GM21423 (cell line): ENCODE measurements at regions not wholly inside any gene's neighbourhood (a gene's known extent, or its start where the extent isn't known, plus 50 kb on each side); places are given as distances from the start of the nearest gene placed in this dataset.

Experiments used
- ATAC-seq: cut with Tn5 transposase; IDR thresholded peaks from one replicate; pipeline ENCODE4 v1.9.1; 2021; ENCODE audit warnings: mild to moderate bottlenecking, moderate library complexity; ENCODE audit not compliant: unreplicated experiment

DNA sequence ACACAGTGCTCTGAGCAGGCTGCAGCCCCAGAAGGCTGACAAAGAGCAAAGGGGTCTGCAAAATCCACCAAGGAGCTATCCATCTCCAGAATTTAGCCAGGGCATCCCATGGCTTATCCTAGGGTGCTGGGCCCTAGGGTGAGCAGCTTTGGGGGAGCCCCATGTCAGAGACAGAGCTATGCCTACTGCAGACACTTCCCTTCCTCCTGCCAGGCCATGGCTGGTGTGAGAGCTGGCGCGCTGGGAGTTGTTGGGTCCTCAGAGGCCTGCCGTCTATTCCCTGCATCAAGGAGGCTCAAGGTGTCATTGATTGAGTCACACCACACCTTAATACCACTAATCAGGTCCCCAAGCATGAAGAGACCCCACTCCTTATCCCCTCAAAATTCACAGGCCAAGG, 85.3 kb upstream of the TP53I11 start:
- no peak for ATAC-seq

DNA sequence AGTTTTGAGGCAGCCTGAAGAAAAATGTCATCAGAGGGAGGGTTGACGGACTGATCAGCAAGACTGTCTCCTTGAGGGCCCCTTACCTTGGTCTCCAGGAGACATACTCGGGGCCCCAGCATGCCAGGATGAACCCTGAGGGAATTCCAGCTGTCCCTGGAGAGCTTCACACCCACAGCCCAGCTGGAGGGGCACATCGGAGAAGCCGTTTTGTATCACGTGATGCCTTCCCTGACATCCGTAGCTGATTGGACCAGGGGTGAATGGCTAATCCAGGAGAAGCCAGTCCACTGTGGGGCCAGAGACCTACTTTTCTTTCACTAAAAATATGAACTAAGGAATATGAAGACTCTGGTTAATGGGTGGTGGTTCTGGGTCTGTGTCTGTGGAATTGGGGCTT, 86.0 kb upstream of the TP53I11 start:
- ATAC-seq, result no peak

DNA sequence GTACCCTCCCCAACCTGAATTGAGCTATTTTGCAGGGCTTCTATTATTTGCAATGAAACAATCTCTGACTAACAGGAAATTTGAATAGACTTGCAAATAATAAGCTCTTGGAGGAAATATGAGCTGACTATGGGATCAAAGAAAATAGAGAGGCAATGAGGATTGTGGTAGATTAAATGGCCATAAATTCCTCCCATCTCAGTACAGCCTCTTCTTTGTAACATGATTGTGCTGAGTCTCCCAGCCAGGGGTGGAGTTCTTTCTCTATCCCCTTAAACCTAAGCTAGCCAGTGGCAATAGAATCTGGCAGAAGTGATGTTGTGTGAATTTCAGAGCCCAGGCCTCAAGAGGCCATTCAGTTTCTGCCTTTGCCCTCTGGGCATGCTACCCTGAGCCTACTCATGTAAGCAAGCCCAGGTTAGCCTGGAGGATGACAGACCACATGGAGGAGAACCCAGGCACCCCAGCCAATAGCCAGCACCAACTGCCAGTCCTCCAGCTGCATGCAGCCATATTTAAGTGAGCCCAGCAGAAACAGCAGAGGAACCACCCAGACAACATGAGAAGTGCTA, 86.8 kb upstream of the TP53I11 start:
- ATAC-seq, result no peak

DNA sequence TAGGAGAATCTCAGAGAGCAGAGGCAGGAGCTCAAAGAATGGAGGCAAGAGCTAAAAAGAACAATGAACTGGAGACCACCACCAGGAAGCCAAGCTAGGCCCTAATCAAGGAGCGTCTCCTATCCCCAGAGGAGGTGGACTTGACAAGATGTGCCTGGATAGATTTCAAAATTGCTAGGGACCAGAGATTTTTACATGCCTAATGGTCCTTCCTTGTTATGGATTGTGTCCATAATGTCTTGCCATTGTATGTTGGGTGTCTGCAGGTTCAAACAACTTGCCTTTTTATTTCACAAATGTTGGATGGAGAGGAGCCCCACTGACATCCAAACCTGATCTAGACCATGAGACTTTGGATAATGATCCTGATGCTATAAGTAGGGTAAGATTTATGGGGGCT, 88.2 kb upstream of the TP53I11 start:
- no peak for ATAC-seq

DNA sequence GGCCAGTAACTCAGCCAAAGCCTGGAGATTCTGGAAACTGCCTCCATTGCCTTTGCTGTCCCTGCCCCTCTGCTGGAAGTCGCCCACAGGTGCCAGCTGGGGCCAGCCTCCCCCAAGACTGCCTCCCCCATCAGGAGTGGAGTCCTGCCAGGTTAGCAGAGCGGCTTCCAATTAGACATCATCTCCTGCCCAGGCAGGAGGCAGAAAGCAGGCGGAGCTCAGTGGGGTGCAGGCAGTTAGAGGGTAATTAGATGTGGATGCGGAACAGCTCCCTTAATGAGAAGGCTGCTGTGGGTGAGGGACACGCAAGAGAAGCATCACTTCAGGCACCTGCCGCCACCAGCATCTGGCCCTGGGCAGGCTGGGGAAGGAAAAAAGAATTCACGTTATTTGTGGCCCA, 90.9 kb upstream of the TP53I11 start:
- no peak for ATAC-seq

DNA sequence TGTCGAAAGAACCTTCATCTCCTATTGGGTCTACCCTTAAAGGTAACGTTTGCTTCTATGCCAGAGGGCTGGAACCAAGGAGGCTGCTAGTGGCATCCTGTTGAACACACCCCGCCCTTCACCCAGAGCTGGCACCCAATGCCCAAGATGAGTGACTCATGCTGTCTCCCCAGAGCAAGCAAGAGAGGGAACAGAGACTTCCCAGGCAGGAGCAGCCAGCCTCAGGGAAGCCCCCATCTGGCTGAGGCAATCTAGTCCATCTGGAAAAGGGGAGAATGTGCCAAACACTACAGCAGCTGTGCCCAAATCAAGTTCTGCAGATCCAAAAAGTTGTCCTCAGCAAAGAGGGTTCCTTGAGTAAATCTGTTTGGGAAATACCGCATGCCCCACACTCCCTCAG, 91.9 kb upstream of the TP53I11 start:
- ATAC-seq, result no peak

DNA sequence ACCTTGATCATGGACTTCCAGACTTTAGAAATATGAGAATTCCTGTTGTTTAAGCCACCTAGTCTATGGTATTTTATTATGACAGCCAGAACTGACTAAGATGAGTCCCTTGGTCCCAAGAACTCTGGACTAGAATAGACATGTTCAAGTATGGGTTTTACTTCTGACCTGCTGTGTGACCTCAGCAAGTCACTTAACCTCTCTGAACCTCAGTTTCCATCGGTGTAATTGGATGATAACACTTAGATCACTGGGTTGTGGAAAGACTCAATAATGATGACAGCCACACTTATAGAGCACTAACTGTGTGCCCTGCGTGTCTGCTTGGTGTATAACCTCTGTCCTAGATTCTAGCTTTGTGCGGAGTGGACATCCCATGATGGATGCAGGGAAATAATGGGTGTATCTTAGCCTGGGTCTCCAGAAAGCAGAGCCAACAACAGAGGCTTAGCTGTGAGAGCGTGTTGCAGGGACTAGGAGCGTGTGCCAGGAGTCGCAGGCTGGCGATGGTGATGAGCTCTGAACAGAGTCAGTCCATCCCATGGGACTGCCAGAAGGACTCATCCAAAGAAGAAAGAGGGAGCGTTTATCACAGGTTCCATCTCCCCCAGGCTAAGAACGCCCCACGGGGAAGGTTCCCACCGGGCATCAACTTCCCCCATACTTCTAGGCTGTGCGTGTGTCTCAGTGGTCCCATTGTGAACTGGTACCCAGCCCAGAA, 93.2 kb upstream of the TP53I11 start:
- ATAC-seq, result no peak

DNA sequence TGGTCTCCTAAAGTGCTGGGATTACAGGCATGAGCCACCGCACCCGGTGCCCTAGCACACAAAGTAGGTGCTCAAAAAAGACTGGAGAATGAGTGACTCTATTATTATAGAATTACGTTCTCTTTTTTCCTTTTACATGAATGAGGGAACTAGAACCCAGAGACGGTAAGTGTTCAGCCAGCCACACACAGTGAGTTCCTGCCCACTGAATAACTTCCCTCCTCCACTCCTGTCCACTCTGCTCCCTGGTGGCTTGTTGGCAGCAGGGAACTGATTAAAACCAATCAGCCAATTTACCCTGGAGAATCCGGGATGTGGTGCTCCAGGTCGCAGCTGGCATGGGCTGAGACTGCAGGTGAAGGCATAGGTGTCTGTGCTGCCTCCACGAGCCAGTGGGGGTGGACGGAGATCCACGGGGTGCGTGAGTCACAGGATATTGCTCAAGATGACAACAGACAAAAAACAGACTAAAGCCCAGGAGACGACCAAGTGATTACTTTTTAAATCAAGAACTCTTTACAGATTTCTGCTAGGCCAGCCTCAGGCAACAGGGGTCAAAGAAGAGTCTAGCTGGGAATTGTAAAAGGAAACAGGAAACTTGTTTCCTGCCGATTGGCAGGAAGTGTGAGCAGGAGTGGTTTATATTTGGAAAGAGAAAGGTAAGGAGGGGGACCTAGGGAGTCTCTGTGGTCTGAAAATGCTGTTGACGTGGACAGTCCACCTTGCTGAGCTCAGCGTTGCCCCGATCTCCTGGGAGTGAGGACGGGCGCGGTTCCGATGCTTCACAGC, 95.2 kb upstream of the TP53I11 start:
- no peak for ATAC-seq

DNA sequence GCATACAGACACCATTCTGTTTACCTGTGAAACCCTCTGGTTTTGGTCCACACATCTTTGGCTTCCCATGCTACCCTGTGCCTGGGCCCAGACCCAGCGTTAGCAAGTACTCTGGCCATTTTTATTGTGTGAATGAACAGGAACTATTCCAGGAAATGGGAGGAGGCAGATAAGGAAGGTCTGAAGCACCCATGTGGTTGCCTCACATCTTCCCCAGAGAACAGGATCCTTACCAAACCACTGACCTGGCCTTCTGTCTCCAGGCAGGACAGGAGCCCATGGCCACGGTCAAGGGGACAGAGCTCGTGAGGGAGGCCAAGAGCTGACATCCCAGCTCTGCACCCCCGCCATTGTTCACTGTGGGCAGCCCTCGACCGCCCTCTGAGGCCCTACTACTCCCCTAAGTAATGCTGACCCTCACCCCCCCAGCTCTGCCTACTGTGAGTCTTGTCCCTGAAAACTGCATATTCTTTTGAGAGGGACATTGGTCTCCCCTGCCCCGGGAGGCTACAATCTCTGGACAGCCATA, 97.7 kb upstream of the TP53I11 start:
- no peak for ATAC-seq

DNA sequence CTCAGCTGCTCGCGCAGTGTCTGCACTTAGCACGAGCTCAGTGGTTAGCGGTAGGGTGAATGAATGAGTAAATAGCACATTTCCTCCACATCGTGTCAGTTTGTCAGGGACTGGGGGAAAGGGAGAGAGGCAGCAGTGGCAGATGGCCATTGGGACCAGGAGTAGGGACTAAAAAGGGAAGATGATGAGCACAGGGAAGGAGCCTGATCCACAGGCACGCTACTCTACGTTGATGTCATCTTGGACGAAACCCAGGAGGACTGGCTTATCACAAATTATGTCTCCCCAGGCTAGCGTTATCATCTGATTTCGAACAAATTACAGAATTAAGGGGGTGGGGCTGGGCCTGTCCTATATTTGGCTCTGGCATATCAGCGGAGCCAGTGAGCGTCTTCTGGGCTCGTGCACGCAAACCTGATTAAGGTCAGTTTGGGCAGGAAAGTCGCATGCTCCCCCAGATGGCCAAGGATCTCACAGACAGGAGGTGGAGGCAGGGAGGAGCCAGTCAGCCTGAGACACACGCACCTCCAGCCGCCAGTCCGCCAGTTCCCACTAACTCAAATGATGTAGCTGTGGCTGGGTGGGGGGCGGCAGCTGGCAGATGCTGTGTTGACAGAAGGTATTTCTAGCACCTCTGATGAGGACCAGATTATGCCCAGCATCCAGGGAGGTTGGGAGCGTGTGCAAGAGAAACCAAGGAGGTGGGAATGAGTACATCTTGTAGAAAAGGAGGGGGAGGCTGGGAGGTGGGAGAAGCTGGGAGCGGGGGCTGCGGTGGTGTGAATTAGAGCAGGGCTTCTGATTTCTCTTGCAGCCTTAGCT, 97.4 kb upstream of the PRDM11 start:
- no peak for ATAC-seq

DNA sequence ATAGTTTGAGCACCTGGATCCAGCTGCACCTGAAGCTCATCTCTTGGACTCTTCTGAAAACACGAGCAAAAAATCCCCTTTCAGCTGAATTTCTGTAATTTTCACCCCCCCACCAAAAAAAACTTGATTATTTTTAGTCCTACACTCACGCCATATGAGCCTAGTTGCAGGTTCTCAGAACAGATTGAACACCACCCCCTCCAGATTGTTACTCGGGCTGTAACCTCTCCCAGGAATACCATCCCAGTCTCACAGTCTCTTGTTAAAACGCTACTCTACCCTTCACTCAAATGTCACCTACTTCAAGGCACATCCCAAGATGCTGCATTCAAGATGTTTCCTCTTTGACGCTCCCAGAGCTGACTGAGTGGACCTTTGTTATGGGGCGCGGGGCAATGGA, 96.3 kb upstream of the PRDM11 start:
- ATAC-seq, result no peak

DNA sequence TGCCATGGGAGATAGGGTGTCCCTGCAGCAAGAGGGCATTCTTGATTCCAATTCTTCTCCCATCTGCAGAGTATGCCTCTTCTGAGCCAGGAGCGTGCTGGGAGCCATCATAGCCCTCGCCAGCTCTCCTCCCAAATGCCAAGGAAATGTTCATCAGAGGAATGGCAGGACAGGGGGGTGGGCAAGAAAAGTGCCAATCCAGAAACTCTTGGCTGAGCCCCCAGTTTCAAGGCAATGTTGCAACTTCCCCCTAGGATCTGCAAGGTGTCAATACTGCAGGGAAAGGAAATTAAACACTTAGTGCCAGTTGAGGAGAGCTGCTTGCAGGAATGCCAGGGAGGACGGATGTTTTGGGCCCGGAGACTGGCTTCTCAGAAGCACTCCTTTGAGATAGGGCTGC, 94.8 kb upstream of the PRDM11 start:
- no peak for ATAC-seq

DNA sequence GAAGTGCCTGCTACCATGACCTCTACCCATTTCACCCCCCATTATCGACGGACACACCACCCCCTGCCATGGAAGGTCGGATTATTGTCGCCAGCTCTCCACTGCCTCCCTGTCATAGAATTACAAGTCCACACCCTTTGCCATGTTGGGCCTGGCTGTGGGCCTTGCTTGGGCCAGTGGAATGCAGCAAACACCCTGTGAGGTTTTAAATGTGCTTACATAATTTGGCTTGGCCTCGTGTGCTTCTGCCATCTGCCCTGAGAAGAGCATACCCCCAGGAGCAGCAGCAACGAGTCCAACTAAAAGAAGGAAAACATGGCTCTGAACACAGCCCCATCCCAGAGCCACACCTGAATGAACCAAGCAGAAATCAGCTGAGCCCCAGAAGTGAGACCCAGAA, 94.1 kb upstream of the PRDM11 start:
- ATAC-seq, result no peak

DNA sequence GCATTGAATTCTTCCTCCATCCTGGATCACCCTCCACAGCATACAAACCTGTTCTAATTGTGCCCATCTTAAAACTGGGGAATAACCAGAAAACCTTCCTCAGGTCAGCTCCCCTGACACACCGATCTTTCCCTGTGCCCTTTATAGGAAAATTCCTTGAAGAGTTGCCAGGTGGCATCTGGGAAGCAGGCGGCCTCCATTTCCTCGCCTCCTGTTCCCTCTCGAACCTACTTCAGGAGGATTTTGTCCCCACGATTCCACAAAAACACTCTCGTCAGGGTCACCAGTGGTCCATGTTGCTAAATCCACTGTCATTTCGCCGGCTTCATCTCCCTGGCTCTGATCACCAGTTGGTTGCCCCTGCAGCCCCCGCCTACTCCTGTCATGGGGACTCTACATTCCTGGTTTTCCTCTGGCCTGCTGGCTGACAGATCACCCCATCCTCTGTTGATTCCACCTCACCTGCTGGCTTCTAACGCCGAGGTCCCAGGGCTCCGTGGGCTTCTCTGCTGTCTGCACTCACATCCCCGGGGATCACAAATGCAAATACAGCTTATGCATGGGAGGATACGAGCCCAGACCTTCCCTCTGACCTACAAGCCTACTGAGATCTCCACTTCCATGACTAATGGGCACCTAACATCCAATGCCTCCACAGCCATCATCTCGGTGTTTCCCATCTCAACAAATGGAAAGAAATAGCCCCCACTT, 92.5 kb upstream of the PRDM11 start:
- no peak for ATAC-seq

DNA sequence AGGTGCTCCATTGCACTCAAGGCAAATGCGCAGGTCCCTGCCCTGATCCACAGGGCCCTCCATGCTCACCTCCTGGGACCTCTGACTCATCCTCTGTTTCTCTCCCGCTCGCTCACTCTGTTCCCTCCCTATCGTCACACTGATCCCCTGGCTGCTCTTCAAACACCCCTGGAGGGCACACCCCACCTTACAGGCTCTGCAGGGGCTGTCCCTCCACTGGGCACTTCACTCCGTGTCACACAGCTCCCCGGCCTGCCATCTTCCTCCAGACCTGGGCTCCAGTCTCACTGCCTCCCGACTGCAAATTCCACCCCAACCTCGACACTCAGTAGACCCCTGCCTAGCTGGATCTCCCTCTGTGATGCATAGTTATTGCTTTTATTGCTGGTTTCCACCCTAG, 91.5 kb upstream of the PRDM11 start:
- no peak for ATAC-seq

DNA sequence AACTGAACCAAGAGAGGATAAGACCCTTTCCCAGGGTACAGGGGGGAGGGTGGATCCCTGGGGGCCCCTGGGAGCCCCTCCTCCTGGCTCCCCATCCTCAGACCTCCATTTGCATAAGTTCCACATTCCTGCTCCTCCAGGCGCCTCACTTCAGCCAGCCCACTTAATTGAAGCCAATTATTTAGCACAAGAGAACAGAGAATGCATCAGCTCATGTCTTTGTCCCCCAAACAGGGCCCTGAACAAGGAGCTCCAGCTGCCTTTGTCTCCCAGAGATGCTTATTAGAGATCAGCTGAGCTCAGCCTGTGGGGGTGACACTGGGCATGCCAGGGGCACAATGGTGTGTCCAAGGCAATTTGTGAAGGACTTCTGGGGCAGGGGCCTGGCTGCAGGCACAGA, 89.9 kb upstream of the PRDM11 start:
- no peak for ATAC-seq

DNA sequence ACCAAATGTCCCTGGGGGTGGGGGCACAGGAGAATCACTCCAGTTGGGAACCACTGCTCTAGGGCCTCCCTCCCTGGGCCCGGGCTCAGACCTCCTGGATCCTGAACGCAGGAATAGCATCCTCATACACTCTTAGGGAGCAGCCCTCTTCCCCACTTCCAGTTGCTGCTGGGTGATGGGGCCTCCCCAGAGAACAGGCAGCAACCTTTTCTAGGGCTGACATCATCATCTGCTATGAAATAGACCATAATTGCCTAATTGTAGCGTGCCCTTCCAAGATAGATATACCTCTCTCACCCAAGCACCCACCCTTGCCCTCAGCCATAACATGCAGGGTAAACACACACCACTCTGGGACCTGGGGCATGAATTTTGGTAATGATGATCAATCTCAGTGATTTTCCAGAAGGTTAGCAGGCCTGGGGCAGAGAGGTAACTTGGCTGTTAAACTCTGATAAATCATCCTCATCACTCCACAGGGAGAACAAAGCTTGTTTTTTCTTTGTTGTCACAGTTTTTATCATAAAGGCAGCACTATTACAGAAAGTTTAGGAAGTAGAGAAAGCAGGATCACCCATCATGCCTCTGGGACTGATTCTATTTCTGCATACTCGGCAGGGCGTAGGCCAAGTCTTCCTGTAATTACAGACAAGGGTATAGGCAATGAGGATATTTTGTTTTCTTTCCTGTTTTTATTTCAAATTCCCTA, 88.3 kb upstream of the PRDM11 start:
- ATAC-seq, result no peak

DNA sequence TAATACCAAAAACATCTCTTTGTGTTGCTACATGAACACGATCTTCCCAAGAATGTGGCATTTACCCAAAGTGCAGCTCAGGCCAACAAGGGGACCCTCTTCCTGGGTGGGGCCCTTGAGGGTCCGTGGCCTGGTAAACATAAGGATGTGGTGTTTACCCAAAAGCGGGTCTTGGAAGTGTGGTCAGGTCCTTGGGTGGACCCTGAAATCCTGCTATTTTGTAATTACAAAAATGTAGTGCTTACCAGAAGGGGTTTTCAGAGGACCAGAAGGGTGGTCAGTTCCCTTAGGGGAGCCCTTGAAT, 87.8 kb upstream of the PRDM11 start:
- ATAC-seq, result no peak

DNA sequence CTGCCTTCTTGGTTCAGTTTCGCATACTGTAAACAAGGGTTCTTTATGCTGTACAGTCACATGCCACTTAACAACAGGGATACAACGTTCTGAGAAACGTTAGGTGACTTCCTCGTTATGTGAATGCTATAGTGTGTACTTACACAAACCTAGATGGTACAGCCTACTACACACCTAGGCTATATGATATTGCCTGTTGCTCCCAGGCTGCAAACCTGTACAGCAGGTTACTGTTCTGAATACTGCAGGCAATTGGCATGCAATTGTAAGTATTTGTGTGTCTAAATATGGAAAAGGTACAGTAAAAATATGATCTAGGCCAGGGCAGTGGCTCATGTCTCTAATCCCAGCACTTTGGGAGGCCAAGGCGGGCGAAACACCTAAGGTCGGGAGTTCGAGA, 85.7 kb upstream of the PRDM11 start:
- ATAC-seq, result no peak

DNA sequence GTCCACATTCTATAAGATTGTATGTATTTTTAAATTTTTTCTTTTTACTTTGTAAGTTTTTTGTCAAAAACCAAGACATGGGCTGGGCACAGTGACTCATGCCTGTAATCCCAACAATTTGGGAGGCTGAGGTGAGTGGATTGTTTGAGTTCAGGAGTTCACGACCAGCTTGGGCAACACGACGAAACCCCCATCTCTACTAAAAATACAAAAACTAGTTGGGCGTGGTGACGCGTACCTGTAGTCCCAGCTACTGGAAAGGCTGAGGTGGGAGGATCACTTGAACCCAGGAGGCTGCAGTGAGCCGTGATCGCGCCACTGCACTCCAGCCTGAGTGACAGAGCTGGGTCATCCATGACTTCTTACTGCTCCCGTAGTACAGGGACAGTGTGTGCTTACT, 84.8 kb upstream of the PRDM11 start:
- no peak for ATAC-seq
